IMR-90 (cell line): ENCODE measurements at regions not wholly inside any gene's neighbourhood (a gene's known extent, or its start where the extent isn't known, plus 50 kb on each side); places are given as distances from the start of the nearest gene placed in this dataset.

Experiments used
- ATAC-seq: fragments of 200-7000 bp; cut with Tn5 transposase; 2 replicates; pipeline ENCODE4 v1.9.1; 2020; ENCODE audit warnings: low read depth, mild to moderate bottlenecking, moderate library complexity
- BruUV-seq: library from RNA; stranded (reverse); fragments of 400-500 nt; replicated peaks from 2 replicates; lab custom pipeline; 2021; lab: Mats Ljungman, UMichigan
- CTCF ChIA-PET: fragments of 300-600 bp; formaldehyde crosslinking; extraction: SDS; loops from one replicate; lab custom pipeline; 2021; ENCODE audit warnings: antibody characterized with exemption; lab: Yijun Ruan, JAX
- POLR2A ChIA-PET: fragments of 300-600 bp; sonication (Branson Sonifier 250); formaldehyde crosslinking; loops from one replicate; lab custom pipeline; 2022; ENCODE audit warnings: antibody characterized with exemption; ENCODE audit not compliant: unreplicated experiment; lab: Charles Lee
- DNase-seq: peaks from one replicate; pipeline ENCODE4 v3.0.0; 2013
- H2AFZ ChIP-seq: replicated peaks from 2 replicates; pipeline ENCODE3; 2013; ENCODE audit warnings: low read length, mild to moderate bottlenecking; ENCODE audit not compliant: poor library complexity
- H2AK5ac ChIP-seq: 2 replicates; pipeline ENCODE4 v1.6.1; 2013; ENCODE audit warnings: low read depth, low read length, inconsistent platforms
- H2AK9ac ChIP-seq: replicated peaks from 2 replicates; pipeline ENCODE3; 2013; ENCODE audit warnings: mild to moderate bottlenecking, low read depth, low read length, moderate library complexity; ENCODE audit not compliant: poor library complexity
- H2BK120ac ChIP-seq: 2 replicates; pipeline ENCODE4 v1.6.1; 2013; ENCODE audit warnings: low read depth, low read length, inconsistent platforms
- H2BK15ac ChIP-seq: 3 replicates; pipeline ENCODE4 v1.6.1; 2013; ENCODE audit warnings: low read depth, low read length, inconsistent platforms
- H2BK20ac ChIP-seq: 2 replicates; pipeline ENCODE4 v1.6.1; 2013; ENCODE audit warnings: low read depth, mild to moderate bottlenecking, inconsistent platforms, low read length, moderate library complexity
- H2BK5ac ChIP-seq: 2 replicates; pipeline ENCODE4 v1.6.1; 2013; ENCODE audit warnings: mild to moderate bottlenecking, low read depth, low read length, inconsistent platforms; ENCODE audit not compliant: poor library complexity, severe bottlenecking
- H3K14ac ChIP-seq: replicated peaks from 2 replicates; pipeline ENCODE4 v1.6.1; 2013; ENCODE audit warnings: low read depth, low read length, inconsistent platforms
- H3K18ac ChIP-seq: 2 replicates; pipeline ENCODE4 v1.6.1; 2013; ENCODE audit warnings: low read depth, low read length, control low read depth
- H3K23ac ChIP-seq: 2 replicates; pipeline ENCODE4 v1.6.1; 2013; ENCODE audit warnings: low read depth, low read length, inconsistent platforms
- H3K27ac ChIP-seq: 2 replicates; pipeline ENCODE4 v1.5.1; 2013; ENCODE audit warnings: mild to moderate bottlenecking, control low read depth, low read length; ENCODE audit not compliant: insufficient read depth
- H3K27me3 ChIP-seq: 2 replicates; pipeline ENCODE4 v1.6.1; 2013; ENCODE audit warnings: low read length; ENCODE audit not compliant: control insufficient read depth, insufficient read depth
- H3K36me3 ChIP-seq: 2 replicates; pipeline ENCODE4 v1.6.1; 2013; ENCODE audit warnings: low read length, mixed read lengths; ENCODE audit not compliant: control insufficient read depth, insufficient read depth
- H3K4ac ChIP-seq: 2 replicates; pipeline ENCODE4 v1.6.1; 2013; ENCODE audit warnings: low read depth, low read length, inconsistent platforms
- H3K4me1 ChIP-seq: 2 replicates; pipeline ENCODE4 v1.6.1; 2013; ENCODE audit warnings: low read length, mixed read lengths; ENCODE audit not compliant: control insufficient read depth, insufficient read depth
- H3K4me2 ChIP-seq: 2 replicates; pipeline ENCODE4 v1.6.1; 2013; ENCODE audit warnings: low read depth, mild to moderate bottlenecking, control low read depth, low read length, moderate library complexity
- H3K4me3 ChIP-seq: 2 replicates; pipeline ENCODE4 v1.5.1; 2013; ENCODE audit warnings: low read depth, mild to moderate bottlenecking, control low read depth, low read length, moderate library complexity; ENCODE audit not compliant: insufficient read depth
- H3K56ac ChIP-seq: 2 replicates; pipeline ENCODE4 v1.6.1; 2013; ENCODE audit warnings: low read length, inconsistent platforms; ENCODE audit not compliant: insufficient read depth; ENCODE audit errors: extremely low read depth
- H3K79me1 ChIP-seq, 2 experiments: 2 replicates each; pipeline ENCODE4 v1.6.1; 2013; ENCODE audit warnings: low read length in 2 of 2, inconsistent platforms in 1 of 2, low read depth in 1 of 2
- H3K9ac ChIP-seq: 2 replicates; pipeline ENCODE4 v1.6.1; 2013; ENCODE audit warnings: low read depth, low read length, control low read depth
- H3K9me1 ChIP-seq: 2 replicates; pipeline ENCODE4 v1.6.1; 2013; ENCODE audit warnings: low read length, inconsistent platforms; ENCODE audit not compliant: insufficient read depth
- H3K9me3 ChIP-seq: 2 replicates; pipeline ENCODE4 v1.6.1; 2013; ENCODE audit warnings: low read length; ENCODE audit not compliant: control insufficient read depth, insufficient read depth
- H4K20me1 ChIP-seq: 2 replicates; pipeline ENCODE4 v1.6.1; 2013; ENCODE audit warnings: low read length, inconsistent platforms; ENCODE audit not compliant: insufficient read depth
- H4K5ac ChIP-seq: 2 replicates; pipeline ENCODE4 v1.6.1; 2013; ENCODE audit warnings: mild to moderate bottlenecking, low read depth, low read length, control low read depth
- H4K8ac ChIP-seq, 2 experiments: 2 replicates each; pipeline ENCODE4 v1.6.1; 2013; ENCODE audit warnings: low read depth in 2 of 2, low read length in 2 of 2, control low read depth in 1 of 2, inconsistent platforms in 1 of 2
- H4K91ac ChIP-seq: 2 replicates; pipeline ENCODE4 v1.6.1; 2013; ENCODE audit warnings: low read depth, low read length, inconsistent platforms; ENCODE audit not compliant: insufficient read depth
- BHLHE40 ChIP-seq: fragments of 150-350 bp; IDR thresholded peaks from 2 replicates; pipeline ENCODE4 v1.6.1; 2016; ENCODE audit warnings: mild to moderate bottlenecking, low read depth, low read length
- CEBPB ChIP-seq: IDR thresholded peaks from 2 replicates; pipeline ENCODE4 v1.6.1; 2012; ENCODE audit warnings: low read depth, low read length, improper control_type of control experiment
- CHD1 ChIP-seq: IDR thresholded peaks from 2 replicates; pipeline ENCODE4 v1.6.1; 2012; ENCODE audit warnings: low read depth, low read length, improper control_type of control experiment
- FOS ChIP-seq: fragments of 150-350 bp; IDR thresholded peaks from 2 replicates; pipeline ENCODE4 v1.6.1; 2016; ENCODE audit warnings: low read depth, low read length
- MAFK ChIP-seq: IDR thresholded peaks from 2 replicates; pipeline ENCODE4 v1.6.1; 2012; ENCODE audit warnings: low read depth, low read length, improper control_type of control experiment
- MXI1 ChIP-seq: IDR thresholded peaks from 2 replicates; pipeline ENCODE4 v1.6.1; 2012; ENCODE audit warnings: low read depth, mild to moderate bottlenecking, low read length, moderate library complexity, borderline replicate concordance
- NFE2L2 ChIP-seq: fragments of 150-350 bp; IDR thresholded peaks from 2 replicates; pipeline ENCODE4 v1.6.1; 2016; ENCODE audit warnings: low read depth, mild to moderate bottlenecking, low read length
- POLR2A ChIP-seq: IDR thresholded peaks from 2 replicates; pipeline ENCODE4 v1.6.1; 2012; ENCODE audit warnings: mild to moderate bottlenecking, low read depth, low read length
- RFX5 ChIP-seq: IDR thresholded peaks from 2 replicates; pipeline ENCODE4 v1.8.0; 2012; ENCODE audit warnings: low read depth, mild to moderate bottlenecking, low read length, moderate library complexity
- SMC3 ChIP-seq: fragments of 150-350 bp; IDR thresholded peaks from 2 replicates; pipeline ENCODE4 v1.6.1; 2016; ENCODE audit warnings: low read depth, mild to moderate bottlenecking, antibody characterized with exemption, low read length, moderate library complexity
- USF2 ChIP-seq: fragments of 150-350 bp; IDR thresholded peaks from 2 replicates; pipeline ENCODE4 v1.6.1; 2017; ENCODE audit warnings: mild to moderate bottlenecking, antibody characterized with exemption, low read length, low read depth
- WGBS, 2 experiments: methylation state at CpG; one replicate each; pipeline versions ENCODE4 v1.1.5 to v1.1.7; 2013; ENCODE audit warnings: missing lambda C conversion rate in 2 of 2; ENCODE audit not compliant: insufficient read length in 1 of 2; ENCODE audit errors: extremely low coverage in 2 of 2; 5-methylcytosine and 5-hydroxymethylcytosine counted together
- dilution Hi-C: fragments of 300-500 bp; cut with HindIII; formaldehyde crosslinking; loops from one replicate; pipeline ENCODE4 v1.14.3; 2018; ENCODE audit warnings: low sequenced_read_pairs; ENCODE audit not compliant: unreplicated experiment
- in situ Hi-C: fragments of 300-500 bp; cut with MboI; formaldehyde crosslinking; loops from 3 replicates; pipeline ENCODE4 v1.14.3; 2019; ENCODE audit warnings: low sequenced_read_pairs, inconsistent platforms, mixed read lengths
- intact Hi-C: fragments of 100-400 bp; cut with micrococcal nuclease; formaldehyde crosslinking; loops from 2 replicates; pipeline ENCODE4 v1.10.0; 2022
- TF ChIP-seq, protein P1 (sequence below): fragments of 150-350 bp; IDR thresholded peaks from 2 replicates; pipeline ENCODE4 v1.6.1; 2016; ENCODE audit warnings: low read depth, mild to moderate bottlenecking, low read length, moderate library complexity, borderline replicate concordance

DNA sequence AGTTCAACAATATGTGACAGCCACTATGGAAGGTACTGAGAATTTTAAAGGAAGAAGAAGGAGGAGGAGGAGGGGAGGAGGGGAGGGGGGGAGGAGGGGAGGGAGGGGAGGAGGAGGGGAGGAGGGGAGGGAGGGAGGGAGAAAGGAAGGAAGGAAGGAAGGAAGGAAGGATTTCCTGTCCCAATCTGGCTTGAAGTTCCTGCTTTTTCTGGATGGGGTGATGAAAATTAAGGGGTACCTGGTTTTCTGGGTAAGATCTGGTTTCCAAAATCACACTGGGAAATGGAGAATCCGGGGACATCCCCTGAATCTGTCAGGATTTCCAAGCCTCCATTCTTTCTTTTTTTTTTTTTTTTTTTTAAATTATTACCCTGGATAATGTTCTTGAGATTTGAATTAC, 271.8 kb downstream of the MTX2 start:
- POLR2A ChIA-PET: no interaction called here
- no peak for ATAC-seq
- intact Hi-C loops: no loop called here

More for the DNA sequence above, 271.8 kb downstream of the MTX2 start:
- Histone ChIP-seq H3K36me3 (no peaks in the 10 kb centered on the region), H2AK5ac (no peak overlapping the region), H2BK20ac (no peak overlapping the region), H3K9me1 (no peaks in the 10 kb centered on the region), H3K4me2 (no peak overlapping the region), H4K8ac (no peak overlapping the region), H3K79me1 (no peaks in the 10 kb centered on the region), H3K9ac (no peak overlapping the region), H3K56ac (no peak overlapping the region), H3K27me3 (peaks cover 15% of the 10 kb centered on the region), H3K18ac (no peak overlapping the region), H3K4ac (no peak overlapping the region), H4K91ac (no peak overlapping the region), H3K9me3 (no peaks in the 10 kb centered on the region), H2BK15ac (no peak overlapping the region), H3K23ac (no peak overlapping the region), H2BK5ac (no peak overlapping the region), H2BK120ac (no peak overlapping the region), H3K14ac (no peak overlapping the region), H4K5ac (no peak overlapping the region), H2AFZ (no peak overlapping the region), H3K4me1 (no peaks in the 10 kb centered on the region), H3K4me3 (no peak overlapping the region), H3K27ac (no peak overlapping the region), H2AK9ac (no peak overlapping the region), H4K20me1 (no peaks in the 10 kb centered on the region)
- no peak for DNase-seq
- in situ Hi-C loops (no loop called here), dilution Hi-C loops (no loop called here)
- CTCF ChIA-PET: no interaction called here
- no CpG with 5 or more reads among the region's 1 CpG for WGBS, 2 experiments
- no TSS peak for BruUV-seq
- TF ChIP-seq, protein P1, sequence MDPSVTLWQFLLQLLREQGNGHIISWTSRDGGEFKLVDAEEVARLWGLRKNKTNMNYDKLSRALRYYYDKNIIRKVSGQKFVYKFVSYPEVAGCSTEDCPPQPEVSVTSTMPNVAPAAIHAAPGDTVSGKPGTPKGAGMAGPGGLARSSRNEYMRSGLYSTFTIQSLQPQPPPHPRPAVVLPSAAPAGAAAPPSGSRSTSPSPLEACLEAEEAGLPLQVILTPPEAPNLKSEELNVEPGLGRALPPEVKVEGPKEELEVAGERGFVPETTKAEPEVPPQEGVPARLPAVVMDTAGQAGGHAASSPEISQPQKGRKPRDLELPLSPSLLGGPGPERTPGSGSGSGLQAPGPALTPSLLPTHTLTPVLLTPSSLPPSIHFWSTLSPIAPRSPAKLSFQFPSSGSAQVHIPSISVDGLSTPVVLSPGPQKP: no peak
- TF ChIP-seq CEBPB: no peak
- no peak for TF ChIP-seq BHLHE40
- TF ChIP-seq CHD1: no peak
- no peak for TF ChIP-seq RFX5
- TF ChIP-seq MXI1: no peak
- no peak for TF ChIP-seq USF2
- TF ChIP-seq FOS: no peak
- no peak for TF ChIP-seq POLR2A
- no peak for TF ChIP-seq MAFK
- TF ChIP-seq SMC3: no peak
- no peak for TF ChIP-seq NFE2L2
